MM.1S (cell line): ENCODE measurements at regions not wholly inside any gene's neighbourhood (a gene's known extent, or its start where the extent isn't known, plus 50 kb on each side); places are given as distances from the start of the nearest gene placed in this dataset.

Source experiments
- DNase-seq: peaks from one replicate; pipeline ENCODE4 v3.0.0-alpha.2; 2015
- H2AFZ ChIP-seq: fragments of 300-600 bp; sonication (generic); 2 replicates; pipeline ENCODE4 v1.6.0; 2016; ENCODE audit warnings: antibody characterized with exemption, low read length
- H3F3A ChIP-seq: fragments of 300-600 bp; sonication (generic); 2 replicates; pipeline ENCODE4 v1.6.1; 2016; ENCODE audit warnings: mild to moderate bottlenecking, antibody characterized with exemption, low read length, moderate library complexity, mixed read lengths; ENCODE audit not compliant: insufficient read depth
- H3K27ac ChIP-seq: fragments of 300-600 bp; sonication (generic); 2 replicates; pipeline ENCODE4 v1.5.1; 2016; ENCODE audit warnings: mild to moderate bottlenecking, low read length
- H3K27me3 ChIP-seq: fragments of 300-600 bp; sonication (generic); replicated peaks from 2 replicates; pipeline ENCODE4 v1.6.0; 2016; ENCODE audit warnings: low read length; ENCODE audit not compliant: insufficient read depth
- H3K36me3 ChIP-seq: fragments of 300-600 bp; sonication (generic); replicated peaks from 2 replicates; pipeline ENCODE4 v1.6.1; 2016; ENCODE audit warnings: mild to moderate bottlenecking, low read length, mixed read lengths; ENCODE audit not compliant: insufficient read depth
- H3K4me1 ChIP-seq: fragments of 300-600 bp; sonication (generic); 2 replicates; pipeline ENCODE4 v1.6.1; 2016; ENCODE audit warnings: low read length, mixed read lengths
- H3K4me2 ChIP-seq: fragments of 300-600 bp; sonication (generic); 2 replicates; pipeline ENCODE4 v1.6.0; 2016; ENCODE audit warnings: low read depth, low read length
- H3K4me3 ChIP-seq: fragments of 300-600 bp; sonication (generic); 2 replicates; pipeline ENCODE4 v1.5.1; 2016; ENCODE audit warnings: low read length, mixed read lengths
- H3K79me2 ChIP-seq: fragments of 300-600 bp; sonication (generic); 2 replicates; pipeline ENCODE4 v1.6.1; 2016; ENCODE audit warnings: mixed run types, low read length, mixed read lengths
- H3K9ac ChIP-seq: fragments of 300-600 bp; sonication (generic); 2 replicates; pipeline ENCODE4 v1.6.1; 2016; ENCODE audit warnings: low read length, mixed read lengths
- H3K9me2 ChIP-seq: fragments of 300-600 bp; sonication (generic); replicated peaks from 2 replicates; pipeline ENCODE4 v1.6.1; 2016; ENCODE audit warnings: mild to moderate bottlenecking, low read length, mixed read lengths; ENCODE audit not compliant: insufficient read depth
- H3K9me3 ChIP-seq: fragments of 300-600 bp; sonication (generic); replicated peaks from 2 replicates; pipeline ENCODE4 v1.6.1; 2016; ENCODE audit warnings: mild to moderate bottlenecking, low read length, mixed read lengths; ENCODE audit not compliant: insufficient read depth
- H4K20me1 ChIP-seq: fragments of 300-600 bp; sonication (generic); 2 replicates; pipeline ENCODE4 v1.6.1; 2016; ENCODE audit warnings: mild to moderate bottlenecking, low read length, moderate library complexity, mixed read lengths; ENCODE audit not compliant: insufficient read depth
- EZH2 ChIP-seq: fragments of 300-600 bp; sonication (generic); optimal IDR thresholded peaks from 2 replicates; pipeline ENCODE3; 2017; ENCODE audit warnings: low read depth, mild to moderate bottlenecking, antibody characterized with exemption, low read length, mixed read lengths
- EZH2phosphoT487 ChIP-seq: fragments of 300-600 bp; sonication (generic); IDR thresholded peaks from 2 replicates; pipeline ENCODE4 v1.6.1; 2018; ENCODE audit warnings: antibody characterized with exemption, low read length
- TF ChIP-seq, protein P1 (sequence below): fragments of 300-600 bp; sonication (generic); IDR thresholded peaks from 2 replicates; pipeline ENCODE4 v1.5.1; 2016; ENCODE audit warnings: antibody characterized with exemption, low read length, mixed read lengths

GRCh38 chr20:12717061-12717460, 291.7 kb upstream of the SPTLC3 start:
- TF ChIP-seq, protein P1, sequence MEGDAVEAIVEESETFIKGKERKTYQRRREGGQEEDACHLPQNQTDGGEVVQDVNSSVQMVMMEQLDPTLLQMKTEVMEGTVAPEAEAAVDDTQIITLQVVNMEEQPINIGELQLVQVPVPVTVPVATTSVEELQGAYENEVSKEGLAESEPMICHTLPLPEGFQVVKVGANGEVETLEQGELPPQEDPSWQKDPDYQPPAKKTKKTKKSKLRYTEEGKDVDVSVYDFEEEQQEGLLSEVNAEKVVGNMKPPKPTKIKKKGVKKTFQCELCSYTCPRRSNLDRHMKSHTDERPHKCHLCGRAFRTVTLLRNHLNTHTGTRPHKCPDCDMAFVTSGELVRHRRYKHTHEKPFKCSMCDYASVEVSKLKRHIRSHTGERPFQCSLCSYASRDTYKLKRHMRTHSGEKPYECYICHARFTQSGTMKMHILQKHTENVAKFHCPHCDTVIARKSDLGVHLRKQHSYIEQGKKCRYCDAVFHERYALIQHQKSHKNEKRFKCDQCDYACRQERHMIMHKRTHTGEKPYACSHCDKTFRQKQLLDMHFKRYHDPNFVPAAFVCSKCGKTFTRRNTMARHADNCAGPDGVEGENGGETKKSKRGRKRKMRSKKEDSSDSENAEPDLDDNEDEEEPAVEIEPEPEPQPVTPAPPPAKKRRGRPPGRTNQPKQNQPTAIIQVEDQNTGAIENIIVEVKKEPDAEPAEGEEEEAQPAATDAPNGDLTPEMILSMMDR = no peak
- no peak for TF ChIP-seq EZH2phosphoT487
- TF ChIP-seq EZH2 = no peak
- H3K4me3 ChIP-seq = no peak overlapping the region
- no peaks in the 10 kb centered on the region for H3K36me3 ChIP-seq
- no peaks in the 10 kb centered on the region for H3K79me2 ChIP-seq
- H3K9me2 ChIP-seq = no peaks in the 10 kb centered on the region
- DNase-seq = no peak
- H3K4me2 ChIP-seq = no peak overlapping the region
- no peak overlapping the region for H2AFZ ChIP-seq
- H3K9me3 ChIP-seq = no peaks in the 10 kb centered on the region
- no peaks in the 10 kb centered on the region for H3F3A ChIP-seq
- H3K4me1 ChIP-seq = no peaks in the 10 kb centered on the region
- H4K20me1 ChIP-seq = no peaks in the 10 kb centered on the region
- H3K27ac ChIP-seq = no peak overlapping the region
- no peak overlapping the region for H3K9ac ChIP-seq
- no peaks in the 10 kb centered on the region for H3K27me3 ChIP-seq

DNA sequence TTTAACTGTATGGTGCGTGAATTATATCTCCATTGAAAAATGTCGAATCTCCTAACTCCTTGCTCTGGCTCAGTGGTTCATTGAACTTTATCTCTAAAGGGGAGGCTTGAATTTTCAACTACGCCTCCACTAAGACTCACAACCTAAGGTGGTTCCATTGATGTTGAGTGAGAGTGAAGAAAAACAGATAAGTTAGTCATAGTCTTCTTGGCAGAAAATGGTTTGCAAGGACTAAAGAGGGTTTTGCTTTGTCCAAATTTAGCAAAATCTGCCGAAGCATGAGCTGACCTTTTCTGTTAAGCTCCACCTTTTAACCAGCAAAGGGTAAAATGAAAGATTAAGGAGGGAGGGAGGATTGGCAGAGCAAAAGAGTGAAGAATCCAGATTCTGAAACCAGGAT, 290.2 kb upstream of the SPTLC3 start:
- DNase-seq = no peak
- Histone ChIP-seq H3K4me3 (no peak overlapping the region), H3K9me2 (no peaks in the 10 kb centered on the region), H3K79me2 (no peaks in the 10 kb centered on the region), H3K9ac (no peak overlapping the region), H4K20me1 (no peaks in the 10 kb centered on the region), H3K27me3 (no peaks in the 10 kb centered on the region), H3F3A (no peaks in the 10 kb centered on the region), H3K36me3 (no peaks in the 10 kb centered on the region), H3K4me1 (no peaks in the 10 kb centered on the region), H3K9me3 (no peaks in the 10 kb centered on the region), H3K4me2 (no peak overlapping the region), H3K27ac (no peak overlapping the region), H2AFZ (no peak overlapping the region)
- TF ChIP-seq, protein P1 = no peak
- TF ChIP-seq EZH2 (no peak), EZH2phosphoT487 (no peak)

GRCh38 chr20:12721636-12722035, 287.1 kb upstream of the SPTLC3 start:
- H2AFZ ChIP-seq = no peak overlapping the region
- no peaks in the 10 kb centered on the region for H3K9me3 ChIP-seq
- no peaks in the 10 kb centered on the region for H3K79me2 ChIP-seq
- TF ChIP-seq, protein P1 = no peak
- no peak for DNase-seq
- no peak overlapping the region for H3K27ac ChIP-seq
- H4K20me1 ChIP-seq = no peaks in the 10 kb centered on the region
- no peak overlapping the region for H3K9ac ChIP-seq
- H3K4me3 ChIP-seq = no peak overlapping the region
- H3K4me1 ChIP-seq = no peaks in the 10 kb centered on the region
- H3K36me3 ChIP-seq = no peaks in the 10 kb centered on the region
- no peaks in the 10 kb centered on the region for H3K9me2 ChIP-seq
- H3K27me3 ChIP-seq = no peaks in the 10 kb centered on the region
- H3F3A ChIP-seq = no peaks in the 10 kb centered on the region
- no peak overlapping the region for H3K4me2 ChIP-seq
